GM19467 (cell line): ENCODE measurements at regions not wholly inside any gene's neighbourhood (a gene's known extent, or its start where the extent isn't known, plus 50 kb on each side); places are given as distances from the start of the nearest gene placed in this dataset.
"Not testable (repeated sequence)": the region's sequence is repeated elsewhere in the genome, so short reads cannot be mapped to it uniquely, and the experiment has no call there.

ENCODE experiments used
- ATAC-seq: cut with Tn5 transposase; IDR thresholded peaks from one replicate; pipeline ENCODE4 v1.9.1; 2021; ENCODE audit warnings: mild to moderate bottlenecking, moderate library complexity; ENCODE audit not compliant: unreplicated experiment

DNA sequence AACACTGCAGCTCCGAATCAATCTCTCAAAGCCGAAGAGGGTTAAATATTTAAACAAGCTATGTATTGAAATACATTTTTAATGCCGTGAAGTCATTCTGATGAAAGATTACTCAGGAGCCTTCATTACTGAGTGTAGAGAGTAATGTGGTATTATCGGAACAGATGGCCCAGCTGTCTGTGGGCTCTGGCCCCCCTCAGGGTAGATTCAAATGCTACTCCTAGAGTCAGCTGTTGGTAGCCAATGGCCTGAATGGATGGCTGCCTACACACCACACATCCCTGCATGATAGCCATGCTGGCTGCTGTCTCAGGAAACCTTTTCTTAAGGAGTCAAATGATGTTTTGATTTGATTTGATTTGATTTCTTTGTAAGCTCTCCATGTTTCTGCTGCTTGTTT lies 732.3 kb upstream of the CELF4 start:
- no peak for ATAC-seq

DNA sequence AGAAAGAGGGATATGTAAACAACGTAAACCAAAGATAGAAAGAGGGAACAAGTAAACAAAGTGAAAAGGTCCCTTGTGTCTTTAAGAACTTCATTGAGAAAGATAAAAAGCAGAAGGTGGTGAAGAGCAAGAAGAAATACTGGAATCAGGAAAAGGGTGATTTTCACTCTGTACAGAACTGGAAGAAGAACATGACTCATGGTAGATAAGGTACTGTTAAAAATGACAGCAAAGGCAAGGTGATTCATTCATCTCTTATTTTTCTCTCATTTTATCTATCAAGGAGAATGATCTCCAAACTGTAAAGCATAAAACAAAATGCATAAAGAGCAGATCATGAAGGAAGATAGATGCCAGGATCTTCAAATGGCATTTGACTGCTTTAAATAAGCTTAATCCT lies 724.6 kb upstream of the CELF4 start:
- ATAC-seq: no peak

DNA sequence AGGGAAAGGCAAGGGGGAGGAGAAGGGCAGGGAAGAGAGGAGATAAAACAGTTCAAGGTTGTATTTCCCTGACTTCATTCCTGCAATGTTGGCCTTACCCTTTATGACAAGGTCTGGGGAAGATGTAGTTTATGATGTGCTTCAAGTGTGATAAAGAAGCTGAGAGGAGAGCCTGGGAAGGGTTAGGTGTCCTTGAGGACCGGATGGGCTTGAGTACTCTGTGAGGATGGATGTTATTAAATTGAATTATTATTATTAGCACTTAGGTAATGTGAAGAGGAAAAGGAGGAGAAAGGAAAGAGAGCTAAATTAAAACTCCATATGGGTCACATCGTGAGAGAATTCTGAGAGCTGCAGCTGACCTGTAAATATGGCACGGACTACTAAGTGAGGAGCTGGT lies 719.4 kb upstream of the CELF4 start:
- no peak for ATAC-seq

DNA sequence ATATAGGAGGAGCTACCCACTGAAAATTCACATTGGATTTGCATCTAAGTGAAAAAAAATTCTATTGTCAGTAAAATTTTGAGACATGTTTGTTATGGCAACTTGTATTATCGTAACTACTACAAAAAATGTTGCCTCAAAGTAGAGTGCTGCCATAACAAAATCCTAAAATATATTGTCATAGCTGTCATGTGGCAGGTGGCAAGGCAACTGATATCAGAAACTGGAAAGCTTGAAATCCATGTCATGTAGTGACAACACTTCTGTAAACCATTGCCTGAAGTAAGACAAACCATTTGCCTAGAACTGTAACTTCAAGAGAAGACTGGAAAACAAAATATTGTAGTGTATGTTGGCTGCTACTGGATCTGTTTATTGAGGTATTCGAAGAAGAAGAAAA lies 697.5 kb upstream of the CELF4 start:
- no peak for ATAC-seq

DNA sequence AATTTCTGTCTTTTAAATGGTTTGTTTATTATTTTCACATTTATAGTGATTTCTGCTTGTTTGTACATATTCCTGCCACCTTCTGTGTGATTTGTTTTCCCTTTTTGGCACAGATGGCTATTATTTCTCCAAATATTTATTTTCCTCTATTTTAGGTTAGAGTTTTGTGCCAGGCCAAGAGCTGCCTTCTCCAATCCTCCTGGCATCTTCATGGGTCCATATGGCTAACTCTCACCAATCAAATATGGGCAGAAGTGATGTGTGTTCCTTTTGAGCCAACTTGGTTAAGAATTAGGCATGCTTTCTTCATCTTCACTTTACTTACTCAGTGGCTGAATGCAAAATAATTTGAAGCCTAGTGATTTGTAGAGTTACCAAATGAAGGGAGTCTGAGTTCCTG lies 697.1 kb upstream of the CELF4 start:
- ATAC-seq: no peak

DNA sequence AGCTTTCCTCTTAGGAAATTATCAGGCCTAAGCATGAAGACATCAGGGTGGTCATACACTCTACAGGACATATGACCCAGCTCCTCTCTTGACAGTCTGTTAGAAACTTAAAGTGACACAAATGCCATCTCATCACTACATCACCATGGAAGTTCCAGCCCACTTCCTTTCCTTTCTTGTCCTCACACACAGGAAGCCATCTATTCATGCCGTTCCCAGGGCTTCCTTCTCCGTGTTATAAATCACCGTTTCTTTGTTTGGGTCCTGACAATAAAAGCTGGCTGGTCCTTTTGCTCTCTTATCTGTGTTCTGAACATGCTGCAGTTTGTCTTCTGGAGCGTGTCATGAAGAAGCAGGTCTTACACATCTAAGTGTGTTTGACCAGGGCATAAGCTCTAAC lies 692.1 kb upstream of the CELF4 start:
- ATAC-seq: no peak

DNA sequence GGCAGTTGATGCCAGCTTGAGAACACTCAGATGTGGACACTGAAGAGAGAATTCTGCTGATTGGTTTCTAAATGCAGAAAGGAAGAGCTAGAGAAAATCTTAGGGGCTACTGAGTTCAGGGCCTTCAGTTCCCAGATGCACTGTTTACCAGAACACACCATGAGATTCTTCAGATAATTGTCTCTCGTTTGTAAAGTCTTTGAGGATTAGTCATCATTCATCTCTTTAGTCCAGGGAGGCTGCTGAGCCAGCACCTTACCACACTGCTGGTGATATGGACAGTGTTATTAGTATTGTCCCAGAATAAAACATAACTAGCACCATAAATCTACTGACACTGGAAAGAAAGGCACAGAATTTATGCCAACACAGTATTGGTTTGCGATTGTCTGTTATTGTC lies 690.8 kb upstream of the CELF4 start:
- no peak for ATAC-seq

DNA sequence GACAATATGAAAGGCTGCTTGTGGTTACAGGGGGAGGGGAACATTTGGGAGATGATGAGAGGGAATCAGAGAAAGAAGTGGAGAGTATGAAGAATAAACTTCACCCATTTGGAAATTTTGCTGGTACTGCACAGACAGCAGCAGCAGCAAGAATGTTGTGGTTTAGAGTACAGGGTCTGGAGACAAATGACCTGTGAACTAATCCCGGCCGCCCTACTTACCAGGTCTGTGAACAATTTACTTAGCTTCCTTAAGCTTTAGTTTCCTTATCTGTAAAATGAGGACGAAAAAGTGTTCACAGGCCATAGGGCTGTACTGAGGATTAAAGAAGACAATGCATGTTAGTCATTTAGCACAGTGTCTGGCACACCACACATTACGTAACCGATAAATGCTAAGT lies 685.4 kb upstream of the CELF4 start:
- ATAC-seq: no peak

DNA sequence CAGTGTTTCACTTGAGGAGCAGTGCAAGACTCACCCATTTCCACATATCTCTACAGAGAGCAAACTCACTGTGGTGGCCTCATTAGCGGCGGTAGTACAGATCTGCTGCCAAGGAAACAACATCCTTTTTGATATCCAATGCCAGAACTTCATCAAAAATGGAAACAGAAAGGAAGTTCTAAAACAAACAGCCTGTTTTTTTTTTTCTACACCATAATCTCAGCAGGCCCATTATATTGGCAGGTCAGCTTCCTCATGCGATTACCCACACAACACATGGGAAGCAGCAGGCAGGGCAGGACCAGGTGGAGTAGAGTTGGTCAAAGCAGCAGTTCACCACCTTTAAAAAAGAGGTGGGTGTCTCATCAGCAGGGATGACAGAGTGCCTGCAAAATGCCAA lies 678.9 kb upstream of the CELF4 start:
- ATAC-seq: no peak

DNA sequence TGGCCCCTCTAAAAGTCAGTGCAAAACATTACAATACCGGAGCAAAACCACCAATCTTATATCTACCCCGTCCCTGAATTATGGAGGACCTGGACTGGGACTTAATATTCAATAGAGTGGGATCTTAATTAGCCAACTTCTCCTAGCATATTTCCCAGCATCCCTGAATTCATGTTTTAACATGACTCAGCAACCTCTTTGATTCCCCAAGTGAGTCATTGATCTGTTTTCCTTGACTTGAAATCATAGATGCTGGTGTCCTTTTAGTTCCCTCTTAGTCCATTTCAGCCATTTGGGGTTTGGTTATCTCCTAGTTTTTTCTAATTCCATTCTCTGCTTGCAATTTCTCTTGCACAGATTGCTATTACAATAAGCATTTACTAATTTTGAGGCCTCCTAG lies 677.7 kb upstream of the CELF4 start:
- ATAC-seq: no peak

DNA sequence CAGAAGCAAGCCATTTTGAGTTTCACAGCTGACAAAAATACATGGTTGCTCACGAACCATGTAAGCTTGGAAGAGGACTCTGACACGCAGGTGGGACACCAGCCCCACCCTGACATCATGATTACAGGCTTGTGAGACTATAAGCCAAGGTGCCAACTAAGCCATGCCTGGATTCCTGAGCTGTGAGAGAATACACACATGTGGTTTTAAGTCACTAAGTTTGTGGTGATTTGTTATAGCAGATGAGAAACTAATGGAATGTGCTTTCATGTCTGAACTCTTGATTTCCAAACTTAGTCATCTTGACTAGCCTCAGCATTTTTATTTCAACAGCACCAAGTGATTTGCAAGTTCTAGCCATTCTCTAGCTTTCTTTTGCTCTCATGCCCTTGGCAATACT lies 676.1 kb upstream of the CELF4 start:
- no peak for ATAC-seq

DNA sequence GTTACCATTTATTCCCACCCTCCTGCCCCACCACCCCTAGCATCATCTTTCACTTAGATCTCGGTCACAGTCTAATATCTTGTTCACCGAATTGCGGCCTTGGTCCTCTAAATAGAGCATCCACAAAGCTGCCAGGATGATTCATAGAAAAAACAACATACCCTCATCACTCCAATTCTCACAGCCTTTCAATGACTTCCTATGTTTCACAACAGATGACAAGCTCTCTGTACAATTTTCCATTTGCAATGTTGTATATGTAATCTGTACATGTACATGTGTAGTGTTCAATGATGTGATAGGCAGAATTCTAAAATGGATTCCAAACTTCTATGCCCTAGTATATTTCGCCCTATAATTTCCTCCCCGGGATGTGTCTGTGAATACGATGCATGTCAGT lies 675.6 kb upstream of the CELF4 start:
- no peak for ATAC-seq

DNA sequence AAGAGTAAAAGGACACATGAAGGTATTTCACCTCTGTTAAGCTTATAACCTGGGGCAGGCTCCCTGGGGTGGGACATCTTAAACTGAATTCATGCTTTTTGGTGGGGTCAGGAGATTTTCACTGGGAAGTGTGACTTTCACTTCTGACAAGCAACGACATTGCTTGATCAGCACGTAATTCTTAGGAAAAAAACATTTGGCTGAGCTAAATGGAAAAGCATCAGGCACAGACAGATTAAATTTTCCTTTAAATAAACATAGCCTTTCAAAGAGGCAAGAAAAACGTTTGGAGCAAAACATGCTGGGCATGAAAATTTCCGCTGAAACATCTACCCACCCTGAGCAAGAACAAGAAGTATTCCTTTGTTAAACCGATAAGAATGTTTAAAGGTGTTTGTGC lies 674.0 kb upstream of the CELF4 start:
- ATAC-seq: no peak

DNA sequence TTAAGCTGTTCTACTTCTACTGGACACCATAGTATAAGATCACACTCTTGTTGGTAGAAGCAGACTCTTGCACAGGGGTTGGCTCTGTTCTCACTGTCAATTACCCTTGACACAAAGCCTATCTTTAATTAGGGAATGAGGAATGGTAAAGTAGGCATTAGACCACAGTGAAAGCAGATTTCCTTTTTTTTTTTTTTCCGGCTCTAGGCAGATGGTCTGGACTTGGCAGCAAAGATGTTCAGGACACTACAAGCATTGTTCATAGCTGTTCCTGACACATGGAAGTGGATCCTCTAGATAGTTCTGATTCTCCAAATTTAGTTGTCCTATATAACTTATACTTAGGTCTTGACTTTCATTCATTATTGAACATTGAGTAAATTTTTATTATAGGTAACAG lies 672.2 kb upstream of the CELF4 start:
- ATAC-seq: no peak

DNA sequence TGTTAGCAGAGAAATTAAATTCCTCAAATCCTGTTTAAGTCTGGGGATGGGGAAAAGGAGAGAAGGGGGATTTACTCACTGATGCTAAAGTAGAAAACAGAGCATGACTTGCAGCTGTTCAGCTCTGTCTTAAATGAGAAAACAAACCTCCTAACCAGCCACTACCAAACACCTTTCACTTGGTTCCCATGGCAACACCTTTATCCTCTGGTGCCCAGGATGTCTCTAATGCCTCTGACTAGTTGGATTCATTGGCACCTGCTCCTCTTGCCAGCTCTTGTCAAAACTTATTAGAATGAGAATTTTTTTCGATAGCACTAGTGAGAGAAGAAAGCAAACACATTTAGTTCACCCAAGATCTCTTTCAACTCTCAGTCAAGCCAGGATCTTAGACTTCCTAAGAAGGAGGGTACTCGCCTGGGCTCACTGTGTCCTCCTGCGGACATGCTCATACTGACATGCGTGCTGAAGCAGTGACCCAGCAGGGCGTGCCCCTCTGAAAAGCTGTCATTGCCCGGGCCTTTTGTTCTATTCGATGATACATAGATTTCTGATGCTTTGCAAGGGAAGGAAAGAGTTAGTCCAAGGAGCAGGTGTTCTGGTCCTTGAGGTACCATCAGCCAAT lies 656.0 kb upstream of the CELF4 start:
- ATAC-seq: no peak

DNA sequence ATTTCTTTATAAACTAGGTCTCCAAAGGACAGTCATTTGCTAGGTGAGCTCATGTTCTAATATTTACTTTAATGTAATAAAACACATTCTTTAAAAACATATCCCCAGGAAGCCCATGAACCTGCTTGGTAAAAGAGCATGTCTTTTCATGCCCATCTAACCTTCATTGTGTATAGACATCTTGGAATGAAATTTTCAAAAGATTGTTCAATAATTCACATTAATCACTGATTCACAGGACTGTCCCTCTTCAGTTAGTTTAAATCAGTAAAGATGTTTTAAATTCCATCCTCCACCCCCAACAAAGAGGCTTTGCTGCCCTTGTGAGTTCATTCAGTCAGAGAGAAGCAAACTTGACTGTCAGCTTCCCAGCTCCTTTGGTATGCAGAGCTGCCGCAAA lies 633.4 kb upstream of the CELF4 start:
- no peak for ATAC-seq

DNA sequence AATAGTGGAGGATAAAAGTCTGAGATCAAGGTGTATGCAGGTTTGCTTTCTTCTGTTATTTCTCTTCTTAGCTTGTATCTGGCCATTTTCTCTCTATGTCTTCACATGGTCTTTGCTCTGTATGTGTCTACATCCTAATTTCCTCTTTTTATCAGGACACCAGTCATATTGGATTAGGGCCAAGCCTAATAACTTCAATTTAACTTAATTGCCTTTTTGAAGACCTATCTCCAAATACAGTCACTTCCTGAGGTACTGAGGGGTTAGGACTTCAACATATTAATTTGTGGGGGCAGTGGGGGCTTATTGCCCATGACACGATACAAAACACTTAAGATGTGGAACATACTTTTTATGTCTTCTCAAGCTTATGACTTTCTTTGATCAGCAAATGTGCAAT lies 632.9 kb upstream of the CELF4 start:
- ATAC-seq: no peak

DNA sequence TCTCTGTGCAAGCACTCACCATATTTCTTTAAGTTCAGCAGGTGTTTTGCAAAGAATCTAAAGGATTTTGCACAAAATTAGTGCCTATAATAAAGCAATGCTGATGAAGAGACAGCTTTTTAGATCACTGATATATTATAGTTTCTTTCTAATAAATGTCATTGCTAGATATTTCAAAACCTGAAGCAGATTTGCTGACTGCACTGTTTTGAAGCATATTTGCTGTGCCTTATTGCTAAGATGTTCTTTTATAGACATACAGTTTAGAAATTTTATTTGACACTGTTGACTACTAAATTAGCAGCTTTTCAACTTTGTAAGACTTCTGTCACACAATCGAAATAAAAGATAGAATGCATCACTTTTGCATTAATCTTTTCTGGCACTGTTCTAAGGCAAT lies 620.9 kb upstream of the CELF4 start:
- no peak for ATAC-seq

DNA sequence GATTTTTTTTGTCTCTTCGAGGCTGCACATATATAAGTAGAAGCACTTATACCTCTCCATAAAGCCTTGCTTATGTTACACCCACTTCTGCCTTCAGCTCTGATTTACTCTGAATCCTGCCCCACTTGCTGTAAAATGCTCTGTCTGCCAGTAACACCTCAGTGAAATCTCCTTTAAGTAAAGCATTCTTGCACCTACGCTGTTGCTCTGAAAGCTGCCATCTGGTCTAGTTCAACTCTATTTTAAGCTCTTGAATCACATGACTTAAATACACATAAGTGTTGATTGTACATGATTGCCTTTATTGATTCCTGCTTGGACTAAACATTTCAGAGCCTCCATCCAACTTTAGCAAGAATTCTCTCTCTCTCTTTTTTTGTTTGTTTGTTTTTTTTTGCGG lies 609.0 kb upstream of the CELF4 start:
- ATAC-seq: no peak

DNA sequence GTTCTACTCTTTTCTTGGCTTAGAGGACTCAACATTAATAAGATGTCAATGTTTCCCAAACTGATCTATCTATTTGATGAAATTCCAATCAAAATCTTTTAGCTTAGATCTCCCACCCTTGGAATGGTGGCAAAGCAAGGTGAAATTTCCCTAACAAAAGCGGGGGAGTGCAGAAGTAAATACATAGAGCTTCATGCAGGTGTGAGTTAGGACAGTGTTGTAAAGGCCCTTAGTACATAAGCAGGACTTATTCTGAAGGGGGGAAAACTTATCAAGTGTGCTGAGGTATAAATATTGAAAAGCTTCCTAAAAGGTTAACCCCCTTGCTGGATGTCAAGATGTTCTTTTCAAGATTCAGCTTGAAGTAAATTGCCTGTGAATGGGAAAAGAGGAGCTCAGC lies 608.6 kb upstream of the CELF4 start:
- ATAC-seq: no peak

DNA sequence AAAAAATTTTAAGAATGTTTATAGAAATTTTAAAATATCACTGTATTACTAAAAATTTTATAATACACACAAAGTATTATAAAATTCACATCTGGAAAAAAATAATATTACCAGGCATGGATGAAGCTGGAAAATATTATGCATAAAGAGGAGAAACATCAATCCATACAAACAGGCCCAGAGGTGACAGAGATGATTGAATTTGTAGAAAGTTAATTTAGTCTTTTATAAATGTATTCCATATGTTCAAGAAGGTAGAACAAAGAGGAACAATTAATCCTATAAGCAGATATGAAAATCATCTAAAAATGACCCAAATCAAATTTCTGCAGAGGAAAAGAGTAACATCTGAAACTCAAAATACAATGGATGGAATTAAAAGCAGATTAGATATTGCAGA lies 605.2 kb upstream of the CELF4 start:
- no peak for ATAC-seq

DNA sequence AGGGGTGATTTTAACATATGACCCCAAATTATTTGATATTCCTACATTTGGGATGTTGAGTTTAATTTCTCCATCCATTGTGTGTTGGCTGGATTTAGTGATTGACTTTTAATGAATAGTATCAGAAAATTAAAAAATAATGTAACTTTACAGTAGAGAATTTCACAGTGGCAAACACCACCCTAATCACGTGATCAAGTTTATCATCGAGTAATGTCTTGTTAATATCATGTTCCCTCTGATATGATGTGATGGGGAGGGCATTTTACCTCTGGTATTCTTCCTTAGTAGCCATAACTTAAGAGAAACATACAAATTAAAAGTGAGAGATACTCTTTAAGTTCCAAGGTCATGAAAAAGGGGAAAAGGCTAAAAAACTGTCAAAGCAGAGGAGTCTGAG lies 602.0 kb upstream of the CELF4 start:
- no peak for ATAC-seq

DNA sequence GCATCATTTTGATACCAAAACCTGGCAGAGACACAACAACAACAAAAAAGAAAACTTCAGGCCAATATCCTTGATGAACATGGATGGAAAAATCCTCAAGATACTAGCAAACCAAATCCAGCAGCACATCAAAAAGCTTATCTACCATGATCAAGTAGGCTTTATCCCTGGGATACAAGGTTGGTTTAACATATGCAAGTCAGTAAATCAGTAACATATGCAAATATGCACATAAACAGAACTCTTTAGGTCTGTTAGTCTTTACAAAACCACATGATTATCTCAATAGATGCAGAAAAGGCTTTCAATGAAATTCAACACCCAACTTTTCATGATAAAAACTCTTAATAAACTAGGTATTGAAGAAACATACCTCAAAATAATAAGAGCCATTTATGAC lies 587.5 kb upstream of the CELF4 start:
- not testable (repeated sequence) for ATAC-seq

DNA sequence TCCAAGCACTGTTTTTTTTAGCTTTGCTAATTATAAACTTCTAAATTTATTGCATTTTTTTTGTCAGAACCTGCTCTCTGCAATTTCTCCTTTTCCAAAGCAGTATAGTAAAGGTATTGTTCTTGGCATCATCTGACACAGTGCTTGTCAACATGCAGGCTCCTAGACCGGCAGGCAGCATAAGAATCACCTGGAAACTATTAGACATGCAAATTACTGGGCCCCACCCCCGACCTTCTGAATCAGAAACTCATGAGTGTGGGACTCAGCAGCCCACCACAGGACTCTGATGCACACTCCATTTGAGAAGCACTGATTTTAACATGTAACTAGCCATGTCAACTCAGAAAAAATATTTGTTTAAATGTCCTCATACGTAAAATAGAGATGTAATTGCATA lies 551.1 kb upstream of the CELF4 start:
- ATAC-seq: no peak
